ENCODE measurements at regions not wholly inside any gene's neighbourhood (a gene's known extent, or its start where the extent isn't known, plus 50 kb on each side); places are given as distances from the start of the nearest gene placed in this dataset.
"Not testable (repeated sequence)": the region's sequence is repeated elsewhere in the genome, so short reads cannot be mapped to it uniquely, and the experiment has no call there.

DNA sequence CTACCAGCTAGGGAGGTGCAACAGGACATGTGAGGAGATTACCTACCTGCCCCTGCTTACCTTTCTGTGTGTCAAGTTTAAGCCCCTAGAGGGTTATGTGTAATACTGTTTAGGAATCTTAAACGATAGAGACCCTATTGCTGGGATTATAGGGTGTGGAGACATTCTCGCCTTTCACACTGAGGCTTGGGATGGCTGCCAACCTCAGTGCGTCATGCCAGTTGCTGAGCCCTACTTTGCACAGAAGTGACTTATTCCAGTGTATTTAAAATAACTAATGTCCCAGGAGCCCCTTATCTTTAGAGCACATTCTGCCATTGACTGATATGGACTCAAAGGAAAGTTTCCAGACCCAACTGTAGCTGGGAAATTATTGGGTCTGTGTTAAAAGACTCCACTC is 76.6 kb upstream of the XPA start:
- no peak for ATAC-seq

GRCh38 chr9:97774673-97775072 is 77.5 kb upstream of the XPA start:
- ATAC-seq = no peak

- not testable (repeated sequence) for ATAC-seq
These were observed 74.3 kb upstream of the FOXE1 start for GRCh38 chr9:97778740-97779139.

- no peak for ATAC-seq
These were observed 73.4 kb upstream of the FOXE1 start for GRCh38 chr9:97779608-97780007.

DNA sequence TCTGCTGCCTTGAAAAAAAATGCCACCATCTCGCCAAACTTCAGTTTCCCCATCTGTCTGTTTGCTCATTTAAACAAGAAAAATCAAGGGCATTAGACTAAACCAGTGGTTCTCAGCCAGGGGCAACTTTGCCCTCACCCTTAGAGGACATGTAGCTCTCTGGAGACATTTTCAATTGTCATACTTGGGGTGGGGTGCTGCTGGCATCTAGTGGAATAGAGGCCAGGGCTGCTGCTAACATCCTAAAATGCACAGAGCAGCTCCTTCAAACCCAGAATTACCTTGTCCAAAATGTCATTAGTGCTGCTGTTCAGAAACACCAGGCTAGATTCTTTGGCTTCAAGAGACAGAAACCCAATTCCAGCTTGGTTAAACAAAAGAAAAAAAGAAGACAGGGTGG is 71.1 kb upstream of the FOXE1 start:
- no peak for ATAC-seq

DNA sequence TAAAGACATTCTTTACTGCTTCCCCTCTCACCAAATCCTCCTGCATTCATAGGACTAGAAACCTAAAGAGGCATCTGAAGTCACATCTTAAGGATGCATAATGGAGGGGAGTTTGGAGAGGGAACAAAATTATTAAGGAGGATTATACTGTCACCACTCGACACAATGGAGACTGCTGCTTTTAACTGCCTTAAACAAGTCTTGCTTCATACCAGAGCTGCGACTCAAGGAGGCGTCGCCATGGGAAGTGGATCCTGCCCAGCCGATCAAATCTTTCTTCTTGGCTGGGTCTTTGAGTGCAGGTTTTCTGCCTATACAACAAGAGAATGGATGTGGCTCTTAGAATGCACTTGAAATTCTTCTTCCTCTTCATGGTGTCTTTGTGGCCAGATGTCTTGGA is 66.7 kb upstream of the FOXE1 start:
- no peak for ATAC-seq

DNA sequence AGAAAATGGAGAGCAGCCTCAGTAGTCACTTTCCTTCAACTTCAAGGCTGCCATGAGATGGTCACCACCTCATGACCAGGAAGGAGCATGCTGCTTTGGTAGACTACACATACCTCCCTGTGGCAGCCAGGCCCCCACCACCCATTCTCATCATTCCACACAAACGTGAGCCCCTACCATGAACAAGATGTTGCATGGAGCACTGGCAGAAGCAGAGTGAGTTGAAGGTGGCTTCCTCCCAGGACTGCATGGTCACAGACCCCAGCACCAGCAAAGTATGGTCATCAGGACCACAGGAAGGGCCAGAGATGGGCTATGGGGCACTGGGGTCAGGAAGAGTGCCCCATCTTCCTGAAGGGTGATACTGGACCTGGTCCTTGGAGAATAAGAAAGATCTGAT is 65.5 kb upstream of the FOXE1 start:
- ATAC-seq = no peak

DNA sequence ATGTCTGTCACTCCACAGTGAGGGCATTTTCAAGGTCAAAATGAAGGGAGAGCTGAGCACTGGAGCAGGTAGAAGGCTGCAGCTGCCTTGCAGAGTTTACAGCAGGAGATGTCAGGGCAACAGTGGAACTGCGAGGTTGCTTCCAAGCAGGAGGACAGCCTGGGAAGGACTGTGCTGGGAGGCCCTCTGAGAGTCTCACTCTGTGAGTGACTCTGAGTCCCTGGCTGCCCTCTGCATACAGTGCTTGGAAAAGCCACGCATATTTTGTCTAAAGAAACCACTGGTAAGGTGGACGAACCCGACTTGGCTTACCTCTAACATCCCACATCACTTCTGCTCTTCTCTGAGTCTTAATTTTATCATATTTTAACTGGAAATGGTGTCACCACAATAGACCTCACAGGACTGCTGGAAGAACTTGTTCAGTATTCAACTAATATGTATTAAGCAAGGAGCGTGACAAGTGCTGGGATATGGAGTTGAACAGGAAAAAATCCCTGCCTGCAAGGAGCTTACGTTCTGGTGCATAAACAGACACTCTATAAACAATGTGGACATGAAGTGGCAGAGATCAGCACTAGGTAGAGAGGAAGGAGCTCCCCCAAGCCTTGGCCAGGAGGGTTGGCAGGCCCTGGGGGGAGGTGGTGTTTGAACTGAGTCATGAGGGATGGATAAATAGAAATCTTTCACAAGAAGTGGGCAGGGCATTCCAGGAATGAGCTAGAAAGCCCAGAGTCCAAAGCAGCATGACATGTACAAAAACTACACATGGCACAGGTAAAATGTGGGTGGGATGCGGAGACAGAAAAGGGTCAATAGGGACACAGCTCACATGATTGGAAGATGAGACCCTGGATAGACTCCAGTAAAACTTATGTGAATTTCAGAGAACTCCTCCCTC is 64.0 kb upstream of the FOXE1 start:
- no peak for ATAC-seq

- no peak for ATAC-seq
These were observed 62.5 kb upstream of the FOXE1 start for GRCh38 chr9:97790542-97790941.

DNA sequence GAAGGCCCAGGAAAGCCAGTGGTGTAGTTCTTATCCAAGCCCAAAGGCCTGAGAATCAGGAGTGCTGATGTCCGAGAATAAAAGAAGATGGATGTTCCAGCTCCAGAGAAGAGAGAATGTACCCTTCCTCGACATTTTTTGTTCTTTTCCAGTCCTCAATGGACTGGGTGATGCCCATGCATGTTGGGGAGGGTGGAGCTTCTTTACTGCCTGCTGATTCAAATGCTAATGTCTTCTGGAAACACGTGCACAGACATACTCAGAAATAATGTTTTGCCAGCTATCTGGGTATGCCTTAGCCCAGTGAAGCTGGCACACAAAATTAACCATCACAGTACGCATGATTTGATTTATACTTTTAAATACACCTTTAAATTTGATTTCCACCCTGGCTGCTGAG is 61.5 kb upstream of the FOXE1 start:
- ATAC-seq = no peak

- no peak for ATAC-seq
These were observed 60.0 kb upstream of the FOXE1 start for GRCh38 chr9:97793067-97793466.

DNA sequence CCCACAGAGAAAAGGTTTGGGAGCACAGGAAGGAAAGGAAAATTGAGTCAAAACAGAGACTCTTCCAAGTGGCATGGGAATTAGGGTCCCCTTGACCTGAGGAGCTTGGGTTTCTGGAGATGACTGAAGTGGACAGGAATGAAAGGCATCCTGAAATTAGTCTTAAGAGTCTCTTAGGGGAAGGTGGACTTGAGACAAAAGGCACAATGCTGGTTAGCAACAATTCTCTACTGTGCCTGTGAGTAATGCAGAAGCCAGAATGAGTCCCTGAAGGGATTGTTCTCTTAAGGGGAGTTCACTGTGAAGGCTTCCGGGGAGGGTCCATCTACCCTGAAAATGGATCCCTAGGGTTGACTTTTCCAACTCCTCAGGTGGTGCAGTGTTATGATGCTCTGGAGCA is 58.4 kb upstream of the FOXE1 start:
- no peak for ATAC-seq

- ATAC-seq = not testable (repeated sequence)
These were observed 56.9 kb upstream of the FOXE1 start for GRCh38 chr9:97796176-97796575.

GRCh38 chr9:97801180-97801579 is 51.8 kb upstream of the FOXE1 start:
- no peak for ATAC-seq

GRCh38 chr9:97802276-97802675 is 50.8 kb upstream of the FOXE1 start:
- no peak for ATAC-seq

- peak; percentile 82 to 84 for ATAC-seq
These were observed 49.6 kb upstream of the FOXE1 start for GRCh38 chr9:97803167-97804058.

Measured in activated CD4-positive, CD25-positive, alpha-beta regulatory T cell treated with anti-CD3 and anti-CD28 coated beads, Interleukin-2, amount 50 U/mL, for 24 hours (primary cell).